HEK293 (cell line): ENCODE measurements at regions not wholly inside any gene's neighbourhood (a gene's known extent, or its start where the extent isn't known, plus 50 kb on each side); places are given as distances from the start of the nearest gene placed in this dataset.

ENCODE experiments used
- CTCF ChIA-PET: fragments of 350-600 bp; formaldehyde crosslinking; extraction: SDS; loops from one replicate; lab custom pipeline; 2021; ENCODE audit warnings: antibody characterized with exemption; lab: Yijun Ruan, JAX
- POLR2A ChIA-PET: fragments of 300-600 bp; formaldehyde crosslinking; extraction: SDS; loops from one replicate; lab custom pipeline; 2020; ENCODE audit warnings: antibody characterized with exemption, inconsistent platforms; lab: Yijun Ruan, JAX
- H3K27ac ChIP-seq: fragments of 200-500 bp; sonication (Bioruptor generic); 2 replicates; pipeline ENCODE4 v1.5.1; 2014; ENCODE audit warnings: low read depth, low read length, control low read depth, inconsistent platforms; ENCODE audit errors: extremely low read depth
- H3K36me3 ChIP-seq, 2 experiments: fragments of 200-500 bp in 1 of 2; sonication (Bioruptor generic) in 1 of 2; 1 replicate in 1 of 2; 2 replicates in 1 of 2; pipeline ENCODE4 v1.5.1; 2014 to 2017; ENCODE audit warnings: inconsistent platforms in 2 of 2, low read length in 2 of 2; ENCODE audit not compliant: control insufficient read depth in 2 of 2, insufficient read depth in 1 of 2
- H3K4me1 ChIP-seq: fragments of 200-500 bp; sonication (Bioruptor generic); 2 replicates; pipeline ENCODE4 v1.5.1; 2014; ENCODE audit warnings: mild to moderate bottlenecking, low read length, inconsistent platforms; ENCODE audit not compliant: control insufficient read depth, insufficient read depth
- H3K4me3 ChIP-seq: 2 replicates; pipeline ENCODE4 v1.5.1; 2011; ENCODE audit warnings: low read depth, mild to moderate bottlenecking, control low read depth, low read length, moderate library complexity
- H3K9me3 ChIP-seq: fragments of 200-500 bp; sonication (Bioruptor generic); 2 replicates; pipeline ENCODE4 v1.5.1; 2014; ENCODE audit warnings: low read depth, low read length, inconsistent platforms; ENCODE audit not compliant: control insufficient read depth, insufficient read depth
- GFI1B ChIP-seq: fragments of 450-650 bp; formaldehyde crosslinking; IDR thresholded peaks from 2 replicates; pipeline ENCODE4 v1.5.1; 2016; ENCODE audit warnings: missing biosample characterization, missing genetic modification characterization
- GLI4 ChIP-seq: fragments of 450-650 bp; formaldehyde crosslinking; IDR thresholded peaks from 2 replicates; pipeline ENCODE4 v1.5.1; 2016; ENCODE audit warnings: missing biosample characterization, missing genetic modification characterization
- GLIS1 ChIP-seq: fragments of 450-650 bp; formaldehyde crosslinking; IDR thresholded peaks from 2 replicates; pipeline ENCODE4 v1.5.1; 2016; ENCODE audit warnings: missing biosample characterization, missing genetic modification characterization
- KLF16 ChIP-seq: fragments of 450-650 bp; formaldehyde crosslinking; IDR thresholded peaks from 2 replicates; pipeline ENCODE4 v1.5.1; 2017; ENCODE audit warnings: missing biosample characterization, missing genetic modification characterization
- YY2 ChIP-seq: fragments of 450-650 bp; formaldehyde crosslinking; IDR thresholded peaks from 2 replicates; pipeline ENCODE4 v1.5.1; 2016; ENCODE audit warnings: missing biosample characterization, missing genetic modification characterization
- ZIC2 ChIP-seq: fragments of 450-650 bp; formaldehyde crosslinking; IDR thresholded peaks from 2 replicates; pipeline ENCODE4 v1.5.1; 2016; ENCODE audit warnings: missing biosample characterization, missing genetic modification characterization
- ZNF121 ChIP-seq: fragments of 450-650 bp; formaldehyde crosslinking; IDR thresholded peaks from 2 replicates; pipeline ENCODE4 v1.5.1; 2016; ENCODE audit warnings: missing biosample characterization, missing genetic modification characterization
- ZNF184 ChIP-seq: fragments of 450-650 bp; IDR thresholded peaks from 2 replicates; pipeline ENCODE4 v1.5.1; 2018; ENCODE audit warnings: missing biosample characterization, mild to moderate bottlenecking, missing genetic modification characterization
- ZNF335 ChIP-seq: fragments of 450-650 bp; formaldehyde crosslinking; conservative IDR thresholded peaks from 2 replicates; pipeline ENCODE4 v1.5.1; 2016; ENCODE audit warnings: missing biosample characterization, missing genetic modification characterization
- ZNF529 ChIP-seq: fragments of 450-650 bp; formaldehyde crosslinking; IDR thresholded peaks from 2 replicates; pipeline ENCODE4 v1.5.1; 2017; ENCODE audit warnings: missing genetic modification characterization, missing biosample characterization; ENCODE audit not compliant: insufficient replicate concordance
- ZNF544 ChIP-seq: fragments of 450-650 bp; formaldehyde crosslinking; IDR thresholded peaks from 2 replicates; pipeline ENCODE4 v1.5.0; 2017; ENCODE audit warnings: missing biosample characterization, missing genetic modification characterization
- ZNF629 ChIP-seq: fragments of 450-650 bp; formaldehyde crosslinking; IDR thresholded peaks from 2 replicates; pipeline ENCODE4 v1.5.1; 2017; ENCODE audit warnings: missing biosample characterization, missing genetic modification characterization
- ZNF792 ChIP-seq: fragments of 450-650 bp; formaldehyde crosslinking; IDR thresholded peaks from 2 replicates; pipeline ENCODE4 v1.5.1; 2016; ENCODE audit warnings: missing biosample characterization, missing genetic modification characterization
- ZXDB ChIP-seq: fragments of 450-650 bp; formaldehyde crosslinking; IDR thresholded peaks from 2 replicates; pipeline ENCODE4 v1.5.1; 2016; ENCODE audit warnings: missing biosample characterization, missing genetic modification characterization
- TF ChIP-seq, protein P1 (sequence below): fragments of 450-650 bp; formaldehyde crosslinking; IDR thresholded peaks from 2 replicates; pipeline ENCODE4 v1.5.1; 2016; ENCODE audit warnings: missing biosample characterization, missing genetic modification characterization, borderline replicate concordance
- TF ChIP-seq, protein P2 (sequence below): fragments of 450-650 bp; formaldehyde crosslinking; IDR thresholded peaks from 2 replicates; pipeline ENCODE4 v1.5.1; 2016; ENCODE audit warnings: missing biosample characterization, missing genetic modification characterization
- TF ChIP-seq, protein P3 (sequence below): fragments of 450-650 bp; formaldehyde crosslinking; IDR thresholded peaks from 2 replicates; pipeline ENCODE4 v1.5.1; 2016; ENCODE audit warnings: missing biosample characterization, missing genetic modification characterization
- TF ChIP-seq, protein P4 (sequence below): fragments of 450-650 bp; formaldehyde crosslinking; IDR thresholded peaks from 2 replicates; pipeline ENCODE4 v1.5.1; 2016; ENCODE audit warnings: missing biosample characterization, missing genetic modification characterization
- TF ChIP-seq, protein P5 (sequence below): fragments of 450-650 bp; formaldehyde crosslinking; IDR thresholded peaks from 2 replicates; pipeline ENCODE4 v1.5.1; 2016; ENCODE audit warnings: missing biosample characterization, missing genetic modification characterization

DNA sequence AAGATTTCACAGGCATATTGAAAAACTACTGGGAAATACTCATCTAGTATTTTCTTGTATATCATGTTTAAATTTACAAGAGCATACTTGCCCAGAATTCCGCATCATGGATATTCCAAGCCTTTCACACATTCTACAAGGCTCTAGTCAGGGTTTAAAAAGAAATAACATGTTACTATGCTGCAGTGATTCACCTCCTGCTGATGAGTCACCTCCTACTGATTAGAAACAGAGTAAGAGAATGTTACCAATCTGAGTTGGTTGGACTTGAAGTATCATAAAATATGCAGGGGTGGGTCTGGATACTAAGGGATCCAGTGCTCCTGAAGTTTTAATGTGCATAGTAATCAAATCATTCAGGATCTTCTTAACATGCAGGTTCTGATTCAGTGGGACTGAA, 192.0 kb upstream of the ANK2 start (continued):
- TF ChIP-seq, protein P1, sequence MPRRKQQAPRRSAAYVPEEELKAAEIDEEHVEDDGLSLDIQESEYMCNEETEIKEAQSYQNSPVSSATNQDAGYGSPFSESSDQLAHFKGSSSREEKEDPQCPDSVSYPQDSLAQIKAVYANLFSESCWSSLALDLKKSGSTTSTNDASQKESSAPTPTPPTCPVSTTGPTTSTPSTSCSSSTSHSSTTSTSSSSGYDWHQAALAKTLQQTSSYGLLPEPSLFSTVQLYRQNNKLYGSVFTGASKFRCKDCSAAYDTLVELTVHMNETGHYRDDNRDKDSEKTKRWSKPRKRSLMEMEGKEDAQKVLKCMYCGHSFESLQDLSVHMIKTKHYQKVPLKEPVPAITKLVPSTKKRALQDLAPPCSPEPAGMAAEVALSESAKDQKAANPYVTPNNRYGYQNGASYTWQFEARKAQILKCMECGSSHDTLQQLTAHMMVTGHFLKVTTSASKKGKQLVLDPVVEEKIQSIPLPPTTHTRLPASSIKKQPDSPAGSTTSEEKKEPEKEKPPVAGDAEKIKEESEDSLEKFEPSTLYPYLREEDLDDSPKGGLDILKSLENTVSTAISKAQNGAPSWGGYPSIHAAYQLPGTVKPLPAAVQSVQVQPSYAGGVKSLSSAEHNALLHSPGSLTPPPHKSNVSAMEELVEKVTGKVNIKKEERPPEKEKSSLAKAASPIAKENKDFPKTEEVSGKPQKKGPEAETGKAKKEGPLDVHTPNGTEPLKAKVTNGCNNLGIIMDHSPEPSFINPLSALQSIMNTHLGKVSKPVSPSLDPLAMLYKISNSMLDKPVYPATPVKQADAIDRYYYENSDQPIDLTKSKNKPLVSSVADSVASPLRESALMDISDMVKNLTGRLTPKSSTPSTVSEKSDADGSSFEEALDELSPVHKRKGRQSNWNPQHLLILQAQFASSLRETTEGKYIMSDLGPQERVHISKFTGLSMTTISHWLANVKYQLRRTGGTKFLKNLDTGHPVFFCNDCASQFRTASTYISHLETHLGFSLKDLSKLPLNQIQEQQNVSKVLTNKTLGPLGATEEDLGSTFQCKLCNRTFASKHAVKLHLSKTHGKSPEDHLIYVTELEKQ (tag by site-specific recombination) = no peak
- no peak for TF ChIP-seq YY2 (tag by site-specific recombination)
- no peak for TF ChIP-seq ZNF335 (tag by site-specific recombination)
- TF ChIP-seq, protein P2, sequence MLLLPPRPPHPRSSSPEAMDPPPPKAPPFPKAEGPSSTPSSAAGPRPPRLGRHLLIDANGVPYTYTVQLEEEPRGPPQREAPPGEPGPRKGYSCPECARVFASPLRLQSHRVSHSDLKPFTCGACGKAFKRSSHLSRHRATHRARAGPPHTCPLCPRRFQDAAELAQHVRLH (tag by site-specific recombination) = no peak
- TF ChIP-seq, protein P3, sequence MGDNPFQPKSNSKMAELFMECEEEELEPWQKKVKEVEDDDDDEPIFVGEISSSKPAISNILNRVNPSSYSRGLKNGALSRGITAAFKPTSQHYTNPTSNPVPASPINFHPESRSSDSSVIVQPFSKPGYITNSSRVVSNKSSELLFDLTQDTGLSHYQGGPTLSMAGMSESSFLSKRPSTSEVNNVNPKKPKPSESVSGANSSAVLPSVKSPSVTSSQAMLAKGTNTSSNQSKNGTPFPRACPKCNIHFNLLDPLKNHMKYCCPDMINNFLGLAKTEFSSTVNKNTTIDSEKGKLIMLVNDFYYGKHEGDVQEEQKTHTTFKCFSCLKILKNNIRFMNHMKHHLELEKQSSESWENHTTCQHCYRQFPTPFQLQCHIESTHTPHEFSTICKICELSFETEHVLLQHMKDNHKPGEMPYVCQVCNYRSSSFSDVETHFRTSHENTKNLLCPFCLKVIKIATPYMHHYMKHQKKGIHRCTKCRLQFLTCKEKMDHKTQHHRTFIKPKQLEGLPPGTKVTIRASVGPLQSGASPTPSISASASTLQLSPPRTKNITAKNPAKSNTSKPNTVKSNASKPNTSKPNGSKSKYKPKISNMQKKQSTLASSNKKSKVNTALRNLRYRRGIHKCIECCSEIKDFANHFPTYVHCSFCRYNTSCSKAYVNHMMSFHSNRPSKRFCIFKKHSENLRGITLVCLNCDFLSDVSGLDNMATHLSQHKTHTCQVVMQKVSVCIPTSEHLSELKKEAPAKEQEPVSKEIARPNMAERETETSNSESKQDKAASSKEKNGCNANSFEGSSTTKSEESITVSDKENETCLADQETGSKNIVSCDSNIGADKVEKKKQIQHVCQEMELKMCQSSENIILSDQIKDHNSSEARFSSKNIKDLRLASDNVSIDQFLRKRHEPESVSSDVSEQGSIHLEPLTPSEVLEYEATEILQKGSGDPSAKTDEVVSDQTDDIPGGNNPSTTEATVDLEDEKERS (tag by site-specific recombination) = no peak
- no peak for TF ChIP-seq ZIC2 (tag by site-specific recombination)
- TF ChIP-seq ZNF629 = no peak
- TF ChIP-seq ZNF184 (tag by site-specific recombination) = 0 out of 2 replicates have a peak, but pooled peaks have one; percentile 50
- no peak for TF ChIP-seq ZXDB (tag by site-specific recombination)
- TF ChIP-seq ZNF544 (tag by site-specific recombination) = no peak
- no peak for TF ChIP-seq GLI4 (tag by site-specific recombination)
- TF ChIP-seq GFI1B (tag by site-specific recombination) = peak; percentile 67
- TF ChIP-seq ZNF529 (tag by site-specific recombination) = no peak
- no peak for TF ChIP-seq KLF16 (tag by site-specific recombination)
- no peak for TF ChIP-seq ZNF792 (tag by site-specific recombination)
- TF ChIP-seq GLIS1 (tag by site-specific recombination) = no peak

DNA sequence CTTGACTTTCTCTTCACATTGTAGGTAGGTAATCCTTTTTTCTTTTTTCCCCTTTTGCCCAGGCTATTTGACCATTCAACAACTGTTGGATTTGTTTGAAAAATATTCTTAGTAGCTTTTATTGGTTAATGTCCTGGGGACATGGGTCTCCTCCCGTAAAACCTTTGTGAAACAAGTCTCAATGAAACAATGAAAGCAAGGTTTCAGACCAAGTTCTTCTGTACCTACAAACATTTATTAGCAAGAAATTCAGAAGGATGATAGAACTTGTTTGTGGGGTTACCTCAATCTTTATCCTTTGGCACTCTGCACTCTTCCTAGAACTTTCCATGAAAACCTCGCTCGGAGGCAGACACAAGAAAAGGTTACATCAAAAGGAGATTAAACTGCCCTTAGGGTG, 190.7 kb upstream of the ANK2 start:
- H3K36me3 ChIP-seq = no peaks in the 10 kb centered on the region
- no peaks in the 10 kb centered on the region for H3K9me3 ChIP-seq
- POLR2A ChIA-PET = no interaction called here
- CTCF ChIA-PET = no interaction called here
- H3K4me1 ChIP-seq = peaks cover 2% of the 10 kb centered on the region; the same call in 1 of the 2 replicates
- TF ChIP-seq, protein P4, sequence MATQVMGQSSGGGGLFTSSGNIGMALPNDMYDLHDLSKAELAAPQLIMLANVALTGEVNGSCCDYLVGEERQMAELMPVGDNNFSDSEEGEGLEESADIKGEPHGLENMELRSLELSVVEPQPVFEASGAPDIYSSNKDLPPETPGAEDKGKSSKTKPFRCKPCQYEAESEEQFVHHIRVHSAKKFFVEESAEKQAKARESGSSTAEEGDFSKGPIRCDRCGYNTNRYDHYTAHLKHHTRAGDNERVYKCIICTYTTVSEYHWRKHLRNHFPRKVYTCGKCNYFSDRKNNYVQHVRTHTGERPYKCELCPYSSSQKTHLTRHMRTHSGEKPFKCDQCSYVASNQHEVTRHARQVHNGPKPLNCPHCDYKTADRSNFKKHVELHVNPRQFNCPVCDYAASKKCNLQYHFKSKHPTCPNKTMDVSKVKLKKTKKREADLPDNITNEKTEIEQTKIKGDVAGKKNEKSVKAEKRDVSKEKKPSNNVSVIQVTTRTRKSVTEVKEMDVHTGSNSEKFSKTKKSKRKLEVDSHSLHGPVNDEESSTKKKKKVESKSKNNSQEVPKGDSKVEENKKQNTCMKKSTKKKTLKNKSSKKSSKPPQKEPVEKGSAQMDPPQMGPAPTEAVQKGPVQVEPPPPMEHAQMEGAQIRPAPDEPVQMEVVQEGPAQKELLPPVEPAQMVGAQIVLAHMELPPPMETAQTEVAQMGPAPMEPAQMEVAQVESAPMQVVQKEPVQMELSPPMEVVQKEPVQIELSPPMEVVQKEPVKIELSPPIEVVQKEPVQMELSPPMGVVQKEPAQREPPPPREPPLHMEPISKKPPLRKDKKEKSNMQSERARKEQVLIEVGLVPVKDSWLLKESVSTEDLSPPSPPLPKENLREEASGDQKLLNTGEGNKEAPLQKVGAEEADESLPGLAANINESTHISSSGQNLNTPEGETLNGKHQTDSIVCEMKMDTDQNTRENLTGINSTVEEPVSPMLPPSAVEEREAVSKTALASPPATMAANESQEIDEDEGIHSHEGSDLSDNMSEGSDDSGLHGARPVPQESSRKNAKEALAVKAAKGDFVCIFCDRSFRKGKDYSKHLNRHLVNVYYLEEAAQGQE (tag by site-specific recombination) = no peak
- no peak for TF ChIP-seq ZNF121 (tag by site-specific recombination)
- TF ChIP-seq, protein P5, sequence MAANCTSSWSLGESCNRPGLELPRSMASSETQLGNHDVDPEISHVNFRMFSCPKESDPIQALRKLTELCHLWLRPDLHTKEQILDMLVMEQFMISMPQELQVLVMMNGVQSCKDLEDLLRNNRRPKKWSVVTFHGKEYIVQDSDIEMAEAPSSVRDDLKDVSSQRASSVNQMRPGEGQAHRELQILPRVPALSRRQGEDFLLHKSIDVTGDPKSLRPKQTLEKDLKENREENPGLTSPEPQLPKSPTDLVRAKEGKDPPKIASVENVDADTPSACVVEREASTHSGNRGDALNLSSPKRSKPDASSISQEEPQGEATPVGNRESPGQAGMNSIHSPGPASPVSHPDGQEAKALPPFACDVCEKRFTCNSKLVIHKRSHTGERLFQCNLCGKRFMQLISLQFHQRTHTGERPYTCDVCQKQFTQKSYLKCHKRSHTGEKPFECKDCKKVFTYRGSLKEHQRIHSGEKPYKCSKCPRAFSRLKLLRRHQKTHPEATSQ = no peak
- no peak overlapping the region for H3K4me3 ChIP-seq
- no peak overlapping the region for H3K27ac ChIP-seq
